T47D (cell line): ENCODE measurements at regions not wholly inside any gene's neighbourhood (a gene's known extent, or its start where the extent isn't known, plus 50 kb on each side); places are given as distances from the start of the nearest gene placed in this dataset.

Experiments used
- DNase-seq, 2 experiments: peaks; one replicate each; pipeline versions ENCODE4 v3.0.0 to v3.0.0-alpha.2; 2011 to 2012; ENCODE audit warnings: low read depth in 1 of 2, low spot score in 1 of 2
- JUND ChIP-seq: IDR thresholded peaks from 2 replicates; pipeline ENCODE4 v1.6.1; 2012; ENCODE audit warnings: low read depth
- in situ Hi-C: cut with HindIII; loops from 2 replicates; pipeline ENCODE4 v1.10.0; 2016; ENCODE audit warnings: low sequenced_read_pairs, low pct_unique_long_range_greater_than_20kb

DNA sequence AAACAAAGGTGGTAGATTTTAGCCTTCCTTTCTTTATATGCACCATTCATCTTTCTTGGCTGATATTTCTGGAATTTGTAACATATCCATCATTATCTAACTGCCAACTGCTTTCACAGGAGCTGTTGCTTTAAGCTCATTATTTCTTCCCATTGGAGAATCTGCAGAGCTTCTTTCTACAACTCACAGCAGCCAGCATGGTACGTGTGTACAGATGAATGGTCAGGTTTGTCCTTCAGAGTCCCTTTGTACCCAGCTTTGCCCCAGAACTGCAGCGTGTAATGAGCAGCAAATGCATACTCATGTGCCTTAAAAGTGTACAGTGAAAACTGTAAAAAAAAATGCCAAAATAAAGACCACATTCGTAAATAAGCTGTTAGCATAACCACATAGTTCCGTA is 260.9 kb downstream of the FIGN start:
- no peak for TF ChIP-seq JUND
- in situ Hi-C loops, result no loop called here
- DNase-seq, result no peak

DNA sequence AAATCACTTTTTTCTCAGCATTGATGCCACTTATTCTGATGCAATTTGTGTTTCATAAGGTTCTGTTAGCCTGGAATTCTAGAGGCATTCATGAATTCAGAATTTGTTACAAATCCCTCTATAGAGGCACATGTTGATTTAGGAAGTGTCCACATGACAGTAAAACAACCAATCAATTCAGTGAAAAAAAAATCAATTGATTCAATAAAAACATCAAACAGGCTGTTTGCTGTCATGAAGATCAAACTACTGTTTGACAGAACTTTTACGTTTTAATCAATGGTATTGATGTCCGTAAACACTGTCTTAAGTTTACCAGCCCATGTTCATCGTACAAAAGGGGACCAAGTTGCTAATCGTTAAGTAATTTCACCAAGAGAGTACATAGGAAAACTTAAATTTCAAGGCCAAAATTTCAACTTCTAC is 261.5 kb downstream of the FIGN start:
- TF ChIP-seq JUND, result no peak

DNA sequence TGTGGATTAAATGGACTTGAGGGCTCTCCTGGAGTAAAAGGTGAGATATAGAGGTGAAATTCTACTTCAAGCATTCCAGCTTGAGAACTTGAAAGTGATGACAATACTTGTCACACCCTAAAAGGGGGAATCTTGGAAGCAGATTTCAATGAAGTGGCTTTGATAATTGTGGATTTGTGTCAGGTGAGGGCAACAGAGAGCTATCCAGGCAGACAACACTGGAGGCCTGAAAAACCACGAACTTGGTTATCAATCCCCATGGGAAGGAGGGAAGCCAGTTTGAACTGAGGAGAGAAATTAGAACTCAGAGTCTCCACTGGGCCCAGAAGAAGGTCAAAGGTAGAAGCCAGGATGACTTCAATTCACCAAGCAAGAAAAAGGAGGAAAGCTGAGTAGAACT is 263.9 kb downstream of the FIGN start:
- TF ChIP-seq JUND, result no peak
- in situ Hi-C loops, result no loop called here
- peak in 1 of 2 experiments; percentile 10 for DNase-seq

More for the DNA sequence above, 261.5 kb downstream of the FIGN start:
- DNase-seq, result no peak
- in situ Hi-C loops, result no loop called here

DNA sequence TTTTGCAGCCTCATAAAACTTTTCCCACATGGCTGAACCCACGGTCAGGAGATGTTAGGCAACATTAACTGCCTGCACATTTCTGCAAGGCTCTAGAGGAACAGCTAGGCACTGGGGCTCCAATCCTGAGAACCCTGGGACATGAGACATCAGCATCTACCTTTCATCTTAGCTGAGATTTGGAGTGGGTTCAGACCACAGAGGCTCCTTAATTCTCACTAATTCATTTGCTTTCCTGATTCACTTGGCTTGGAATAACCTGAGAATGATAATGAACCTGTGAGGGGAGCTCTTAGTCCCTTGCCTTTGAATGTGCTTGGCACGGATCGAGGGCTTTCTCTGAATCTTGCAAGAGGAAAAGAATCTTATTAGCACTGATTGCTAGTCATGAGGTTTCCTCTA is 266.2 kb downstream of the FIGN start:
- TF ChIP-seq JUND, result no peak
- in situ Hi-C loops, result no loop called here
- no peak for DNase-seq

DNA sequence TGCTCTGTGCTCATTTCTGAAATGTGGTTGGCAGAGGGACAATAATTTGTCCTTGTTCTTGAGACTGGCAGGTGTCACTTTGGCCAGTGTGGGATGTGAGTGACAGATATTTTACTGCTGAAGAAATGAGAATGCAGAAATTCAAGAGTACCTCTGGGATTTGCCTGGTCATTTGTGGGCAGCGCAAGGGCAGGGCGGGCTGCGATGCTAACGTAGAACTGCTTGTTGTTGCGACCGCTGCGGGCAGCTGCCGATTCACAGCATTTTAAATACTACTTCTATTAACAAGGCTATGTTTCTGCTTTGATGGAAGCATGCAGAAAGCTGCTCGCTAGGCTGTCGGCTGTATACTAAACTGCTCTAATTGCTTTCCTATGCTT is 268.6 kb downstream of the FIGN start:
- DNase-seq, result no peak
- no peak for TF ChIP-seq JUND
- in situ Hi-C loops, result no loop called here

DNA sequence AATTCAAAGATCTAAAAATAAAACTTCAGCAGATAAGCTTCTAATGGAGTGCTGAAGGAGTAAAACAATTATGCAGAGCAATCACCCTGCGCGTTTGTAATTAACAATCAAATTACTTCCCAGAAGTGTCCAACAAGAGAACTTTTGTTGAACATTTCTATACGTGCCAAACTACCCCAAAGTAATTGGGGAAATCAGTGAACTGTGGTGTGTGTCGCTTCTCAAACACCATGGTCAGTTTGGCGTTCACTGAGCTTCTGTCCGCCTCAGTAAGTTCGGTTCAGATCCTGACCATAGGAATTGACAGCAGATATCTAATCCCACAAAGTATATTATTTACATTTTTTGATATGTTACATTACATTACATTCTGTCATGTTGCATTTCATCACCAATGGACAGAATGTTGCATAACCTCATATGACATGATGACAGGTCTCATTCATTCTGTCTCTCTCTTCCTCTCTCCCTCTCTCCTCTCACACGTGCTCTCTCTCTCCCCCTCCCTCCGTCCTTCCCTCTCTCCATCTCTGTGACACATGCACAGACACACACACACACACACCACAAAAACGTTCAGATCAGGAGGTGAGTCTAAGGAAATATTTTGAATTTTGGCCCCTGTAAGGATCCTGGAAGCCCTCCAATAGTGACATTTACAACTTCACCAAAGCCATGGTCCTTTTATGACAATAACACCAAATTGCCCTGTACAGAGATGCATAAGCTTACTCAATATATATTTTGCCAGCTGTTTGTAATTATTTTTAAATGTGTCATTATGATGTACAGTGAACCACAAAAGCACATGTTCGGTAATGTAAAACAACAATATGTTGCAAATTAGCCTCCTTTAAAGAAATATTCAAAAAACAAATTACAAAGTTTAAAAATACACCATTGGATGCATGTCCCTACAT is 269.2 kb downstream of the FIGN start:
- in situ Hi-C loops, result no loop called here
- no peak for DNase-seq
- no peak for TF ChIP-seq JUND

DNA sequence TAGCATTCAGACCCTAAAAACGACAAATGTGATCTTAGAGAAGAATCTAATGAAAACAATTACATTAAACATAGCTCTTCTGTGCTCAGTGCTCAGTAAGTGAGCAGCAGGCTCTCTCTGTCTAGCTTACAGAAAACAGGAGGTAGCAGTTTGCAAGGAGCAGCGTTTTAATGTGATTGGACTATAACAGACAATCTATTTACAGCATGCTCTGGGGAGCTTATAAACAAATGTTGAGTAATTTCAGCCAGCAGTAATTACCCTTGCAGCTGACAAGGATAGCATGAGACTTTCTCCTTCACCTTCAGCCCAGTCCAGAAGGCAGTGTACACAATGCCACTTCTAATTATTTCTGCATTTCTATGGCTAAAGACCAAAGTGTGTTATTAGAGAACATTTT is 270.4 kb downstream of the FIGN start:
- no peak for TF ChIP-seq JUND
- in situ Hi-C loops, result no loop called here
- DNase-seq, result no peak

DNA sequence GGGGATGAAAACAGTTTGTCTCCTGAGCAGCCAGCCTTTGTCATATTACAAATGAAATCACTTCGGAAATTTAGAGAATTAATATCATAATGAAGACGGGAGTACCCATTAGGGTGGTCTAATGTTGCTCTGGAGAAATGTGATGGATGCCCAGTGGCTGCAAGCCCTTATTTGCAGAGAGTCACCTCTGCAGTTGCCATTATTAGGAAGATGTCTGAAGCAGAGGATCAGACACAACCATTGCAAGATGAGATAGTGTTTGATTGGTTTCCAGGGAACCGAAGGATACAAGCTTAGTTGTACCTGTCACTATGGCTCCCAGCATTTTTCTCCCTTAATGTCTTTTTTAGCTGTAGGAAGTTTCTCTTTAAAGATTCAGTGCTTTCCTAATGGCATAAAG is 272.4 kb downstream of the FIGN start:
- no peak for DNase-seq
- no peak for TF ChIP-seq JUND
- in situ Hi-C loops, result no loop called here

DNA sequence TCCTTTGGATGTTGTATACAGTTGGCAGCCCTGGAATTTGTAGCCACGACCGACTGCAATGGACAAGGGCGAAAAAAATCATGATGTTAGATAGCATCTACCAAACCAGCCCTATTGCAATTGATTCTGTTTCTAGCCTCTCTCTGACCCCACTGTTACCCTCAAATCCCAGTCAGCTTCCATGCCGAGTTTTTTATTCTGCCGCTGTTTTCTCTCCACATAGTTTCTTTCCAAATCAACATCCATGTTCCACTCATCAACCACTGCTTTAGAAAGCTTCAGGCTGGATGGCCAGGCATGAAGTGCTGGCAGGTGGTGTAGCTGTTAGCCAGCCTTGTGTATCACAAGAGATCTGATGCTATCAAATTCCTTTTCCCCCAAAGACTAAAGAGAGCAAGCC is 272.8 kb downstream of the FIGN start:
- no peak for DNase-seq
- no peak for TF ChIP-seq JUND
- in situ Hi-C loops, result no loop called here

DNA sequence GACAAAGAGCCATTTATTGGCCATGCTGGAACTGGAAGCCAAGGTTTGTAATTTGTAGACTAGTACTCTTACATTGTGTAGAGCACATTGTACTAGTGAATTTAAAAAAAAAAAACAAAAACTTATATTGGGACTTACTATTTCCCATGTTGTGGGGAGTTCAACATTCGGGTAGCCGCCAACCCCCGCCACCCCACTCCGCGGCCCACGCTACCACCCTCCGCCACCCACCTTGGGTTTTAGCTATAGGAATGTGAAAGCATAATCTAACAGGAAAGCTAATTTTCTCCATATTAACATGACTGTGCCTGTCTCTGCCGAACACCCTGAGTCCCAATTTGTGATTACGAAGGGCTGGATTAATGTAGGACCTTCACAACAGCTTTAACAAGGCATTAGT is 275.8 kb downstream of the FIGN start:
- in situ Hi-C loops, result no loop called here
- no peak for TF ChIP-seq JUND
- no peak for DNase-seq

DNA sequence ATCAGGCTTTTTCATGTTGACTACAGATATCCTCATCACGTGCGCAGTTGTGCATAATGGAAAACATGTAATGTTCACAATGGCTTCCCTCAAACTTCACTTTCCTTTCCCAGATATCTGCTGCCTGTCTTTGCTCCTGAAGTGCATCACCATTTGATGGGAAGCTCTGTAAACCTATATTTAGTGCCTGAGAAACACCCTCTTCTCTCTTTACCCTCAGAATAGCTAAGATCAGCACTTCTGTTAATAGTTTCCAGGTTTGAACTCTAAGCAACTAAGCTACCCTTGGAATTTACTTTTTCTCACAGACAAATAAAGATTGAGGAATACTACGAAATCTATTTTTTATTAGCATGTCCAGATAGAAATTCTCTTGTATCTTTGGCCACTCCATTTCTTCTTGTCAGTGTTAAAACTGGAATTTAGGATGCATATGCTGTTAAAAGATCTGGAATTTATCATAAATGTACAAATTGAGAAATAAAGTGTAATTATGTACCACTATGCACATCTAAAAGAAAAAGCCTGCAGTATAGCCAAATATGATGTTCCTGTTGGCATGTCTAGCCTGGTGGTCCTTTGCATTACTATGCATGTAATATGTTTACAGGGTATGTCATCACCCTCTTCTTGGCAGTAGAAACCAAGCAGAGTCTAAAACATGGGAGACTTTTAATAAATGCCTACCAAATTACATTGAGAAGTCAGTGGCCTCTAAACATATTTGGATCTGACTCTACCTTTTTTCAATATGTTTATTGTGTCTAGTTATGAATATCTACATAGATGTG is 278.7 kb downstream of the FIGN start:
- TF ChIP-seq JUND, result no peak
- no peak for DNase-seq
- in situ Hi-C loops, result no loop called here

DNA sequence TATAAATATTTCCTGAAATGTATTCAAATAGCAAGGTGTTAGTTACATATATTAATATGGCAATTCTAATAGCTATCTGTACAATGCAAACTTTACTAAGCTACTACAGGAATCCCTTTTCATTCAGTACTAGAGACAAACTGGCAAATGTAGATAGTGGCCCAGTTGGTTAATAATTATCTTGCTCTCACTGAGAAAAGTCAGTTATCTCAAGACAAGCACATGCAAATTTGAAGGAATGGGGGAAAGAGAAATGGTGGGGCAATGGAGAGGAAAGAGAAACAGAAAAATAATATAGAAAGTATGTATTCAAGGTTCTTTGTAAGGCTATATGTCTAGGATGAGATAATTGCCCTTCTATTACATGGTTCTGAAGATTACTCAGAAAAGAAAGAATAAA is 280.0 kb downstream of the FIGN start:
- DNase-seq, result no peak
- in situ Hi-C loops, result no loop called here
- no peak for TF ChIP-seq JUND

DNA sequence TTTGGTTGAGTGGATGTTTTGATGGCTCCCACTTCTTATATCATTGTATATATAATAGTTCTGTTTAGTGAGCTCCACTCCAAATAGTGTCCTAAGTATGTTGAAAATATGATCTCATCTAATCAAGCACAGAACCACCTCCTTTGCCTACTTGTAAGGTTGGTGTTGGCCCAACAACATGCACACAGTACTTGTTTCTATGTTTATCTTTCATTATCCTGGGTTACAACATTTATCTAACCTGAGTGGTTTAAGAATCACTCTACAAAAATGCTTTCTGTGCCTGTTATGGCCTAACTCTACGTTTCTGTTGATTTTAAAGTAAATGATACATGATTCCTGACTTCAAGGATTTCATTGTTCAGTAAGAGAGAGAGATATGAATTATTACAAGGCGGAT is 281.9 kb downstream of the FIGN start:
- in situ Hi-C loops, result no loop called here
- no peak for TF ChIP-seq JUND
- DNase-seq, result no peak
